Activated naive CD4-positive, alpha-beta T cell treated with anti-CD3 and anti-CD28 coated beads, Interleukin-2, amount 50 U/mL, for 16 hours (primary cell): ENCODE measurements at regions not wholly inside any gene's neighbourhood (a gene's known extent, or its start where the extent isn't known, plus 50 kb on each side); places are given as distances from the start of the nearest gene placed in this dataset.

ENCODE experiments used
- DNase-seq: peaks from one replicate; pipeline ENCODE4 v3.0.0-alpha.2; 2020

GRCh38 chr7:18154726-18155125 is 127.1 kb upstream of the PRPS1L1 start:
- no peak for DNase-seq

- DNase-seq: no peak
Observed at GRCh38 chr7:18157233-18157632, 129.6 kb upstream of the PRPS1L1 start.

GRCh38 chr7:18162657-18163056 is 135.0 kb upstream of the PRPS1L1 start:
- DNase-seq: no peak

GRCh38 chr7:18163091-18163490 is 135.4 kb upstream of the PRPS1L1 start:
- no peak for DNase-seq

- DNase-seq: no peak
Observed at GRCh38 chr7:18165166-18165565, 137.5 kb upstream of the PRPS1L1 start.

GRCh38 chr7:18166002-18166401 is 138.4 kb upstream of the PRPS1L1 start:
- DNase-seq: no peak

- no peak for DNase-seq
Observed at GRCh38 chr7:18167815-18168214, 140.2 kb upstream of the PRPS1L1 start.

GRCh38 chr7:18174996-18175395 is 147.3 kb upstream of the PRPS1L1 start:
- no peak for DNase-seq

- no peak for DNase-seq
Observed at GRCh38 chr7:18175801-18176450, 148.3 kb upstream of the PRPS1L1 start.

- DNase-seq: no peak
Observed at GRCh38 chr7:18177129-18177814, 149.6 kb upstream of the PRPS1L1 start.

GRCh38 chr7:18177815-18178660 is 150.4 kb upstream of the PRPS1L1 start:
- no peak for DNase-seq

- no peak for DNase-seq
Observed at GRCh38 chr7:18179093-18179492, 151.4 kb upstream of the PRPS1L1 start.

- DNase-seq: no peak
Observed at GRCh38 chr7:18180685-18181084, 153.0 kb upstream of the PRPS1L1 start.

GRCh38 chr7:18189500-18190126 is 162.0 kb upstream of the PRPS1L1 start:
- DNase-seq: no peak

GRCh38 chr7:18191341-18191740 is 163.7 kb upstream of the PRPS1L1 start:
- DNase-seq: no peak

GRCh38 chr7:18191862-18192625 is 164.4 kb upstream of the PRPS1L1 start:
- no peak for DNase-seq

- no peak for DNase-seq
Observed at GRCh38 chr7:18194616-18195015, 167.0 kb upstream of the PRPS1L1 start.

- no peak for DNase-seq
Observed at GRCh38 chr7:18196638-18197037, 169.0 kb upstream of the PRPS1L1 start.

GRCh38 chr7:18198868-18199267 is 171.2 kb upstream of the PRPS1L1 start:
- DNase-seq: no peak

- DNase-seq: no peak
Observed at GRCh38 chr7:18200266-18200665, 172.6 kb upstream of the PRPS1L1 start.

GRCh38 chr7:18200855-18201254 is 173.2 kb upstream of the PRPS1L1 start:
- no peak for DNase-seq

GRCh38 chr7:18201350-18201749 is 173.7 kb upstream of the PRPS1L1 start:
- no peak for DNase-seq
